Mucosa of descending colon (tissue), 3 donors: ENCODE measurements at regions not wholly inside any gene's neighbourhood (a gene's known extent, or its start where the extent isn't known, plus 50 kb on each side); places are given as distances from the start of the nearest gene placed in this dataset.

Experiments
- ATAC-seq: fragments of 200-7000 bp; cut with Tn5 transposase; one replicate; pipeline ENCODE4 v1.9.1; 2020; ENCODE audit warnings: mild to moderate bottlenecking, moderate library complexity
- DNase-seq, 3 donors: peaks; one replicate each; pipeline ENCODE4 v3.0.0-alpha.2; 2020
- H3K36me3 ChIP-seq: fragments of 200-600 bp; one replicate; pipeline ENCODE4 v1.8.0; 2021; ENCODE audit warnings: low read depth, mild to moderate bottlenecking
- H3K4me1 ChIP-seq: fragments of 200-600 bp; one replicate; pipeline ENCODE4 v1.8.0; 2021; ENCODE audit warnings: low read depth, mild to moderate bottlenecking
- H3K4me3 ChIP-seq: fragments of 200-600 bp; one replicate; pipeline ENCODE4 v1.8.0; 2021; ENCODE audit warnings: mild to moderate bottlenecking
- H3K9me3 ChIP-seq: fragments of 200-600 bp; one replicate; pipeline ENCODE4 v1.8.0; 2021; ENCODE audit warnings: mild to moderate bottlenecking
- CTCF ChIP-seq: fragments of 200-600 bp; IDR thresholded peaks from one replicate; pipeline ENCODE4 v1.8.0; 2022; ENCODE audit warnings: antibody characterized with exemption, mild to moderate bottlenecking
- intact Hi-C, 2 donors: fragments of 100-400 bp; cut with DNase I in 1 of 2; cut with micrococcal nuclease in 1 of 2; formaldehyde crosslinking; loops; one replicate each; pipeline versions ENCODE4 v1.11.0 to v1.11.1; 2022; cut with DNase I, micrococcal nuclease
- donor health status: DM: no; HTN: no; CAD: no; lungs with moderate emphysema.
- donor health status: DM: no; HTN: no; CAD: no.
- donor health status: DM: no; HTN: yes; CAD: no.

- intact Hi-C loops, result no loop called here
- DNase-seq (no peak), ATAC-seq (no peak)
- no peak overlapping the region for H3K4me3 ChIP-seq
- H3K4me1 ChIP-seq, result no peaks in the 10 kb centered on the region
- TF ChIP-seq CTCF, result no peak
- H3K36me3 ChIP-seq, result no peaks in the 10 kb centered on the region
- H3K9me3 ChIP-seq, result no peaks in the 10 kb centered on the region
These were observed 225.5 kb downstream of the ANKRD7 start for GRCh38 chr7:118449797-118450567.

GRCh38 chr7:118452128-118452527, 227.6 kb downstream of the ANKRD7 start:
- Histone ChIP-seq H3K9me3 (no peaks in the 10 kb centered on the region), H3K4me1 (no peaks in the 10 kb centered on the region), H3K36me3 (no peaks in the 10 kb centered on the region), H3K4me3 (no peak overlapping the region)
- ATAC-seq (no peak), DNase-seq (no peak)
- intact Hi-C loops, result no loop called here
- no peak for TF ChIP-seq CTCF

DNA sequence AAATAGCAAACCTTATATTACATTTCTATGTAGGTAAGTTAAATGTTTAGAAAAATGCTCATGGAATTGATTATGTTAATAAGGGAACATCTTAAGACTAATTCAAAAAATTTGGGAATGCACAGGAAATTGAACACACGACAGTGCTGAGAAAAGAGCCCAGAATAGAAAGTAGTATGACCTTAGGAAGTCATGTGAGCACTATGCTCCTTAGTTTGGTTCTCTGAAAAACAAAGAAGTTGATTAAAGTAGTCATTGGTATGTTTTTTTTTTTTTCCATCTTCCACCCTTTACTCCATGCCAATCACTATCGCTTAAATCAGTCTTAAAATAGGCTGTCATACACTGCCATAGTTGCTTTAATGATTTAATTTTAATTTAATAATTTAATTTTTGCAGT, 242.9 kb downstream of the ANKRD7 start:
- no peaks in the 10 kb centered on the region for H3K4me1 ChIP-seq
- no peaks in the 10 kb centered on the region for H3K36me3 ChIP-seq
- ATAC-seq (no peak), DNase-seq (no peak)
- no peak for TF ChIP-seq CTCF
- intact Hi-C loops, result no loop called here
- H3K9me3 ChIP-seq, result no peaks in the 10 kb centered on the region
- H3K4me3 ChIP-seq, result no peak overlapping the region

- Histone ChIP-seq H3K36me3 (no peaks in the 10 kb centered on the region), H3K9me3 (no peaks in the 10 kb centered on the region), H3K4me1 (no peaks in the 10 kb centered on the region), H3K4me3 (no peak overlapping the region)
- intact Hi-C loops, result no loop called here
- DNase-seq, result no peak
- no peak for TF ChIP-seq CTCF
- no peak for ATAC-seq
These were observed 248.1 kb downstream of the ANKRD7 start for GRCh38 chr7:118472581-118472980.

DNA sequence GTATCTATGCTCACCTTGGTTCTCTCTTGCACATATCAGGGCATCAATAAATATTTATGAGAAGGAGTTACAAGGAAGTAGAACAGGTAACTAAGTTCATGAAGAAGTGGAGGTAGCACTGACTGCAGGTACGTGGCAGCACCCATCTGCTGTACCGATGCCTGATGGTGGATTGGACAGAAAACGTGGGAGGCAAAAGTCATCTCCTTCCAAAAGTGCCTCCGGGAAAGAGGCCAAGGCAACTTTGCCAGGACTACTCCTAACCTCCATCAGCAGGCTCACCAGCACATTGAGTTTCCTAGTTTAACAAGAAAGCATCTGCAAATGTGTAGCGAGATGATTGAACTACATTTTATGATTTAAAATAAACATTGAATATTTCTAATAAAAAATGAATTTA, 248.8 kb downstream of the ANKRD7 start:
- no peak for TF ChIP-seq CTCF
- Histone ChIP-seq H3K9me3 (no peaks in the 10 kb centered on the region), H3K36me3 (no peaks in the 10 kb centered on the region), H3K4me1 (no peaks in the 10 kb centered on the region), H3K4me3 (no peak overlapping the region)
- DNase-seq (no peak), ATAC-seq (no peak)
- intact Hi-C loops, result no loop called here

DNA sequence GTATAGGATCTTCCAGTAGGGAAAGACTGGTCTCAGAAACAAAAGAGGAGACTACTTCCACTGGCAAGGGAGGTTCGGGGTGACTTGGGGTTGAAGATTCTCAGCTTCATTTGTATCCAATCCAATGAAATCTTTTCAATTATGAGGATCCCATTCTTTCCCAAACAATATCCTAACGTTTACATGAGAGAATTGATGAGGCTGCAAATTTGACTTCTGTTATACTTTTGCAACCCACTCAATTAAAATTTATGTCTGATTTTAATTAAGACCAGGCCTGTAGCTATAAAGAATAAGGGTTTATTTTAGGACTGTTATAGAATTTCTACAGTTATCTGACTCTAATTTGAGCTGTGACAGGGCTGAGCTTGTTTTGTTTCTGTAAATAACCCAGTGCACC, 251.5 kb downstream of the ANKRD7 start:
- DNase-seq, result no peak

More for the DNA sequence above, 251.5 kb downstream of the ANKRD7 start:
- Histone ChIP-seq H3K4me3 (no peak overlapping the region), H3K4me1 (no peaks in the 10 kb centered on the region), H3K36me3 (no peaks in the 10 kb centered on the region), H3K9me3 (peaks cover under 1% of the 10 kb centered on the region)
- ATAC-seq, result no peak
- no peak for TF ChIP-seq CTCF
- intact Hi-C loops, result no loop called here
